Right lobe of liver (tissue), 4 donors: ENCODE measurements at regions not wholly inside any gene's neighbourhood (a gene's known extent, or its start where the extent isn't known, plus 50 kb on each side); places are given as distances from the start of the nearest gene placed in this dataset.

Experiments used
- POLR2A ChIP-seq: fragments of 450-650 bp; IDR thresholded peaks from one replicate; pipeline ENCODE4 v1.6.1; 2017; ENCODE audit warnings: antibody characterized with exemption, mild to moderate bottlenecking
- TF ChIP-seq, protein P1 (sequence below), 4 donors: fragments of 200-600 bp in 3 of 4; fragments of 450-650 bp in 1 of 4; IDR thresholded peaks; one replicate each; pipeline versions ENCODE4 v1.5.1 to v1.8.0; 2016 to 2022; ENCODE audit warnings: antibody characterized with exemption in 4 of 4, mild to moderate bottlenecking in 2 of 4
- donor health status: DM: no; HTN: no; CAD: no.
- donor health status: DM: no; HTN: no; CAD: no.
- donor health status: DM: no; HTN: yes; CAD: no.

DNA sequence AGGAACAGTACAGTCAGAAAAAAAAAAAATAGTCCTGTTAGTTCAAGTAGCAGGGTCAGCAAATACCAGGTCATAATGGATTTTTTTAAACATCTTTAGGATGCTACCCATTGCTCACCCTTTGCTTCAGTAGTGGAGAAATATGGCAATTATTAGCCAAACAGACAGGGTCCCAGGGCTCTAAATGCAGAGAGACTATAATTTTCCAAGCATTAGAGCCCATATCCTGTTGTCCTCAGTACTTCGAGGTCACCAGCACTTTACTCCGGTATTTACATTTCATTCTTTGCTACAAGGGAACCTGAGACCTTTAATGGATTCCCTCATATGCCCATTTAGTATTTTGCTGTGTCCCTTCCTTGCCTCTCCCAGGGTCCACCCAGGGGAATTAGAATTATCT is 1562.9 kb upstream of the TENM3 start:
- TF ChIP-seq, protein P1, sequence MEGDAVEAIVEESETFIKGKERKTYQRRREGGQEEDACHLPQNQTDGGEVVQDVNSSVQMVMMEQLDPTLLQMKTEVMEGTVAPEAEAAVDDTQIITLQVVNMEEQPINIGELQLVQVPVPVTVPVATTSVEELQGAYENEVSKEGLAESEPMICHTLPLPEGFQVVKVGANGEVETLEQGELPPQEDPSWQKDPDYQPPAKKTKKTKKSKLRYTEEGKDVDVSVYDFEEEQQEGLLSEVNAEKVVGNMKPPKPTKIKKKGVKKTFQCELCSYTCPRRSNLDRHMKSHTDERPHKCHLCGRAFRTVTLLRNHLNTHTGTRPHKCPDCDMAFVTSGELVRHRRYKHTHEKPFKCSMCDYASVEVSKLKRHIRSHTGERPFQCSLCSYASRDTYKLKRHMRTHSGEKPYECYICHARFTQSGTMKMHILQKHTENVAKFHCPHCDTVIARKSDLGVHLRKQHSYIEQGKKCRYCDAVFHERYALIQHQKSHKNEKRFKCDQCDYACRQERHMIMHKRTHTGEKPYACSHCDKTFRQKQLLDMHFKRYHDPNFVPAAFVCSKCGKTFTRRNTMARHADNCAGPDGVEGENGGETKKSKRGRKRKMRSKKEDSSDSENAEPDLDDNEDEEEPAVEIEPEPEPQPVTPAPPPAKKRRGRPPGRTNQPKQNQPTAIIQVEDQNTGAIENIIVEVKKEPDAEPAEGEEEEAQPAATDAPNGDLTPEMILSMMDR (IDR thresholded peaks at IDR 0.05): no peak
- no peak for TF ChIP-seq POLR2A
